ENCODE measurements at regions not wholly inside any gene's neighbourhood (a gene's known extent, or its start where the extent isn't known, plus 50 kb on each side); places are given as distances from the start of the nearest gene placed in this dataset.

GRCh38 chr3:94256888-94257813, 194.3 kb downstream of the NSUN3 start:
- no peak for DNase-seq (ENCODE audit: low read depth)
- H3K4me3 ChIP-seq (ENCODE audit: low read length), result no peak overlapping the region
- TF ChIP-seq, protein P1, sequence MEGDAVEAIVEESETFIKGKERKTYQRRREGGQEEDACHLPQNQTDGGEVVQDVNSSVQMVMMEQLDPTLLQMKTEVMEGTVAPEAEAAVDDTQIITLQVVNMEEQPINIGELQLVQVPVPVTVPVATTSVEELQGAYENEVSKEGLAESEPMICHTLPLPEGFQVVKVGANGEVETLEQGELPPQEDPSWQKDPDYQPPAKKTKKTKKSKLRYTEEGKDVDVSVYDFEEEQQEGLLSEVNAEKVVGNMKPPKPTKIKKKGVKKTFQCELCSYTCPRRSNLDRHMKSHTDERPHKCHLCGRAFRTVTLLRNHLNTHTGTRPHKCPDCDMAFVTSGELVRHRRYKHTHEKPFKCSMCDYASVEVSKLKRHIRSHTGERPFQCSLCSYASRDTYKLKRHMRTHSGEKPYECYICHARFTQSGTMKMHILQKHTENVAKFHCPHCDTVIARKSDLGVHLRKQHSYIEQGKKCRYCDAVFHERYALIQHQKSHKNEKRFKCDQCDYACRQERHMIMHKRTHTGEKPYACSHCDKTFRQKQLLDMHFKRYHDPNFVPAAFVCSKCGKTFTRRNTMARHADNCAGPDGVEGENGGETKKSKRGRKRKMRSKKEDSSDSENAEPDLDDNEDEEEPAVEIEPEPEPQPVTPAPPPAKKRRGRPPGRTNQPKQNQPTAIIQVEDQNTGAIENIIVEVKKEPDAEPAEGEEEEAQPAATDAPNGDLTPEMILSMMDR (IDR thresholded peaks at IDR 0.05; ENCODE audit: insufficient read depth, low read depth, low read length, missing control alignments), result no peak

- TF ChIP-seq, protein P1 (IDR thresholded peaks at IDR 0.05; ENCODE audit: insufficient read depth, low read depth, low read length, missing control alignments), result no peak
Measured at GRCh38 chr3:94258851-94259250, 196.0 kb downstream of the NSUN3 start.

GRCh38 chr3:94259291-94259690, 196.4 kb downstream of the NSUN3 start:
- DNase-seq (ENCODE audit: low read depth), result no peak
- H3K4me3 ChIP-seq (ENCODE audit: low read length), result no peak overlapping the region
- TF ChIP-seq, protein P1 (IDR thresholded peaks at IDR 0.05; ENCODE audit: insufficient read depth, low read depth, low read length, missing control alignments), result no peak

More at GRCh38 chr3:94258851-94259250, 196.0 kb downstream of the NSUN3 start:
- peak; percentile 15 for DNase-seq (ENCODE audit: low read depth)
- no peak overlapping the region for H3K4me3 ChIP-seq (ENCODE audit: low read length)

GRCh38 chr3:94269763-94270162, 206.9 kb downstream of the NSUN3 start:
- H3K4me3 ChIP-seq (ENCODE audit: low read length), result no peak overlapping the region
- TF ChIP-seq, protein P1 (IDR thresholded peaks at IDR 0.05; ENCODE audit: insufficient read depth, low read depth, low read length, missing control alignments), result no peak
- DNase-seq (ENCODE audit: low read depth), result peak; percentile 6

DNA sequence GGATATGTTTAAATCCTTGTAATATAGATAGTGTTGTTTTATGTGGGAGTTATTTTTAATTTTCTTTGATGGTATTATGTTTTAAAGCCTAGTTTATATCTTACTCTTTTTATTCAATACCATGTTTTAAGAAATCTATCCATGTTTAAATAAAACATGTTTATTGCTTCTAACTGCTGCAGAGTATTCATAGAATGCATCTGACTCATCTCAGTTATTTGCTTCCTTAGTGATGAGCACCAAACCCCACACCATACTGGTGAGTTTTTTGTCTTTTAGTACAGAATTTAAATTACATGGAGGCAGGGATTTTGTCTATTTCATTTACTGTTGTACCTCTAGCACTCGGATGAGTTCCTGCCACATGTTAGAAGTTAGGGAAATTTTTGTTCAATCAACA, 209.2 kb downstream of the NSUN3 start:
- H3K4me3 ChIP-seq (ENCODE audit: low read length), result no peak overlapping the region
- TF ChIP-seq, protein P1 (IDR thresholded peaks at IDR 0.05; ENCODE audit: insufficient read depth, low read depth, low read length, missing control alignments), result no peak
- no peak for DNase-seq (ENCODE audit: low read depth)

DNA sequence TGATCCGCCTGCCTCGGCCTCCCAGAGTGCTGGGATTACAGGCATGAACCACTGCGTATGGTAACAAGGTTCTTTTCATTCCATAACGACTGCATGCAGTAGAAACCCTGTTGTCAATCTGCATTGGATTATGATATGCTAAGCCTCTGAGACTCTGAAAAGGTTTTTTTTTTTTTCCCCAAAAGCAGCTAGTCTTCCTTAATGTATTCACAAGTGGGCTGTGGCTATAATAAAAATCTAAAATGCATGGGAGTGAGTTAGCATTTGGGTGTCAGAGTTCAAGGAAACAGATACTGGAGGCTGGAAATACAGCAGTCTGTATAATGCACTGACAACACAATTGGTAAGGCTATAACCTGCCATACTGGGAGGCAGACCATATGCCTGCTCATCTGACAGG, 218.1 kb downstream of the NSUN3 start:
- TF ChIP-seq, protein P1 (IDR thresholded peaks at IDR 0.05; ENCODE audit: insufficient read depth, low read depth, low read length, missing control alignments), result no peak
- DNase-seq (ENCODE audit: low read depth), result no peak
- no peak overlapping the region for H3K4me3 ChIP-seq (ENCODE audit: low read length)

All from epithelial cell of esophagus (primary cell).